ENCODE measurements at regions not wholly inside any gene's neighbourhood (a gene's known extent, or its start where the extent isn't known, plus 50 kb on each side); places are given as distances from the start of the nearest gene placed in this dataset.

GRCh38 chr3:102802819-102803420 is 368.1 kb downstream of the ZPLD1 start:
- no peak for ATAC-seq (ENCODE audit: insufficient number of reproducible peaks, low FRiP score, low read depth)

GRCh38 chr3:102810937-102811336 is 376.1 kb downstream of the ZPLD1 start:
- no peak for TF ChIP-seq CTCF (IDR thresholded peaks at IDR 0.05)
- DNase-seq (ENCODE audit: low spot score) (no peak), ATAC-seq (ENCODE audit: insufficient number of reproducible peaks, low FRiP score, low read depth) (no peak)
- Histone ChIP-seq H3K27ac (no peak overlapping the region), H3K36me3 (no peaks in the 10 kb centered on the region), H3K4me1 (ENCODE audit: control insufficient read depth in 1 of 2, low read depth in 2 of 2) (no peaks in the 10 kb centered on the region), H3K27me3 (replicated peaks; ENCODE audit: insufficient read depth) (no peaks in the 10 kb centered on the region), H3K9me3 (no peaks in the 10 kb centered on the region), H3K4me3 (no peak overlapping the region)

More at GRCh38 chr3:102802819-102803420, 368.1 kb downstream of the ZPLD1 start:
- Histone ChIP-seq H3K36me3 (no peaks in the 10 kb centered on the region), H3K27me3 (replicated peaks; ENCODE audit: insufficient read depth) (no peaks in the 10 kb centered on the region), H3K4me3 (no peak overlapping the region), H3K27ac (no peak overlapping the region), H3K9me3 (no peaks in the 10 kb centered on the region), H3K4me1 (ENCODE audit: control insufficient read depth in 1 of 2, low read depth in 2 of 2) (no peaks in the 10 kb centered on the region)
- no peak for DNase-seq (ENCODE audit: low spot score)
- TF ChIP-seq CTCF (IDR thresholded peaks at IDR 0.05) = no peak

- no peak overlapping the region for H3K4me3 ChIP-seq
- TF ChIP-seq CTCF (IDR thresholded peaks at IDR 0.05) = no peak
- H3K27ac ChIP-seq = no peak overlapping the region
- no peaks in the 10 kb centered on the region for H3K27me3 ChIP-seq (replicated peaks; ENCODE audit: insufficient read depth)
- H3K4me1 ChIP-seq (ENCODE audit: control insufficient read depth in 1 of 2, low read depth in 2 of 2) = no peaks in the 10 kb centered on the region
- no peaks in the 10 kb centered on the region for H3K36me3 ChIP-seq
- ATAC-seq (ENCODE audit: insufficient number of reproducible peaks, low FRiP score, low read depth) (no peak), DNase-seq (ENCODE audit: low spot score) (no peak)
- no peaks in the 10 kb centered on the region for H3K9me3 ChIP-seq
These were observed 391.8 kb downstream of the ZPLD1 start for GRCh38 chr3:102826636-102827035.

- H3K4me1 ChIP-seq (ENCODE audit: control insufficient read depth in 1 of 2, low read depth in 2 of 2) = no peaks in the 10 kb centered on the region
- H3K9me3 ChIP-seq = no peaks in the 10 kb centered on the region
- TF ChIP-seq CTCF (IDR thresholded peaks at IDR 0.05) = no peak
- DNase-seq (ENCODE audit: low spot score) (no peak), ATAC-seq (ENCODE audit: insufficient number of reproducible peaks, low FRiP score, low read depth) (no peak)
- H3K36me3 ChIP-seq = no peaks in the 10 kb centered on the region
- H3K27ac ChIP-seq = no peak overlapping the region
- H3K27me3 ChIP-seq (replicated peaks; ENCODE audit: insufficient read depth) = no peaks in the 10 kb centered on the region
- no peak overlapping the region for H3K4me3 ChIP-seq
These were observed 392.6 kb downstream of the ZPLD1 start for GRCh38 chr3:102827386-102827785.

- DNase-seq (ENCODE audit: low spot score) (no peak), ATAC-seq (ENCODE audit: insufficient number of reproducible peaks, low FRiP score, low read depth) (no peak)
- H3K9me3 ChIP-seq = no peaks in the 10 kb centered on the region
- no peak overlapping the region for H3K4me3 ChIP-seq
- H3K27me3 ChIP-seq (replicated peaks; ENCODE audit: insufficient read depth) = no peaks in the 10 kb centered on the region
- no peak for TF ChIP-seq CTCF (IDR thresholded peaks at IDR 0.05)
- no peaks in the 10 kb centered on the region for H3K36me3 ChIP-seq
- no peak overlapping the region for H3K27ac ChIP-seq
- H3K4me1 ChIP-seq (ENCODE audit: control insufficient read depth in 1 of 2, low read depth in 2 of 2) = no peaks in the 10 kb centered on the region
These were observed 395.6 kb downstream of the ZPLD1 start for GRCh38 chr3:102830415-102830814.

All from thoracic aorta (tissue), 2 donors.